BE2C (cell line): ENCODE measurements at regions not wholly inside any gene's neighbourhood (a gene's known extent, or its start where the extent isn't known, plus 50 kb on each side); places are given as distances from the start of the nearest gene placed in this dataset.
"Not testable (repeated sequence)": the region's sequence is repeated elsewhere in the genome, so short reads cannot be mapped to it uniquely, and the experiment has no call there.

ENCODE experiments used
- DNase-seq: peaks from one replicate; pipeline ENCODE4 v3.0.0-alpha.2; 2020
- H3K27me3 ChIP-seq: fragments of 250-450 bp; sonication (Bioruptor Pico); 2 replicates; pipeline ENCODE4 v1.5.1; 2020; ENCODE audit warnings: mild to moderate bottlenecking
- H3K36me3 ChIP-seq: fragments of 250-450 bp; sonication (Bioruptor Pico); 2 replicates; pipeline ENCODE4 v1.5.1; 2020; ENCODE audit warnings: mild to moderate bottlenecking
- H3K4me1 ChIP-seq: fragments of 250-450 bp; sonication (Bioruptor Pico); 2 replicates; pipeline ENCODE4 v1.5.1; 2020
- H3K4me3 ChIP-seq: 2 replicates; pipeline ENCODE4 v1.5.1; 2011; ENCODE audit warnings: low read depth, low read length
- H3K9me3 ChIP-seq: fragments of 250-450 bp; sonication (Bioruptor Pico); 2 replicates; pipeline ENCODE4 v1.5.1; 2020
- CTCF ChIP-seq: IDR thresholded peaks from 2 replicates; pipeline ENCODE4 v1.5.1; 2012; ENCODE audit warnings: mild to moderate bottlenecking, low read depth, low read length

GRCh38 chr18:73120626-73121025, 252.8 kb upstream of the NETO1 start:
- Histone ChIP-seq H3K36me3 (no peaks in the 10 kb centered on the region), H3K9me3 (no peaks in the 10 kb centered on the region), H3K4me1 (no peaks in the 10 kb centered on the region), H3K4me3 (no peak overlapping the region), H3K27me3 (no peaks in the 10 kb centered on the region)
- TF ChIP-seq CTCF = no peak
- no peak for DNase-seq

GRCh38 chr18:73119574-73119973, 251.8 kb upstream of the NETO1 start:
- no peak for TF ChIP-seq CTCF
- Histone ChIP-seq H3K36me3 (no peaks in the 10 kb centered on the region), H3K9me3 (no peaks in the 10 kb centered on the region), H3K27me3 (no peaks in the 10 kb centered on the region), H3K4me3 (no peak overlapping the region), H3K4me1 (no peaks in the 10 kb centered on the region)
- DNase-seq = no peak

GRCh38 chr18:73118121-73118816, 250.5 kb upstream of the NETO1 start:
- H3K4me1 ChIP-seq = no peaks in the 10 kb centered on the region
- TF ChIP-seq CTCF = no peak
- no peaks in the 10 kb centered on the region for H3K27me3 ChIP-seq
- no peak for DNase-seq
- H3K36me3 ChIP-seq = no peaks in the 10 kb centered on the region
- H3K4me3 ChIP-seq = no peak overlapping the region
- no peaks in the 10 kb centered on the region for H3K9me3 ChIP-seq

GRCh38 chr18:73110307-73110706, 242.5 kb upstream of the NETO1 start:
- no peak for DNase-seq
- H3K4me3 ChIP-seq = no peak overlapping the region
- TF ChIP-seq CTCF = no peak
- H3K27me3 ChIP-seq = no peaks in the 10 kb centered on the region
- H3K4me1 ChIP-seq = no peaks in the 10 kb centered on the region
- H3K9me3 ChIP-seq = no peaks in the 10 kb centered on the region
- no peaks in the 10 kb centered on the region for H3K36me3 ChIP-seq

GRCh38 chr18:73101977-73102376, 234.2 kb upstream of the NETO1 start:
- Histone ChIP-seq H3K4me3 (no peak overlapping the region), H3K9me3 (no peaks in the 10 kb centered on the region), H3K36me3 (no peaks in the 10 kb centered on the region), H3K27me3 (no peaks in the 10 kb centered on the region), H3K4me1 (no peaks in the 10 kb centered on the region)
- TF ChIP-seq CTCF = no peak
- no peak for DNase-seq

GRCh38 chr18:73101491-73101890, 233.7 kb upstream of the NETO1 start:
- DNase-seq, H3K4me1 ChIP-seq, H3K9me3 ChIP-seq, H3K36me3 ChIP-seq, H3K4me3 ChIP-seq, H3K27me3 ChIP-seq: not testable (repeated sequence)
